ENCODE measurements at regions not wholly inside any gene's neighbourhood (a gene's known extent, or its start where the extent isn't known, plus 50 kb on each side); places are given as distances from the start of the nearest gene placed in this dataset.
A peak's percentile ranks its signal among the peaks of the same experiment; 100 is the strongest.
"Not testable (repeated sequence)": the region's sequence is repeated elsewhere in the genome, so short reads cannot be mapped to it uniquely, and the experiment has no call there.

DNA sequence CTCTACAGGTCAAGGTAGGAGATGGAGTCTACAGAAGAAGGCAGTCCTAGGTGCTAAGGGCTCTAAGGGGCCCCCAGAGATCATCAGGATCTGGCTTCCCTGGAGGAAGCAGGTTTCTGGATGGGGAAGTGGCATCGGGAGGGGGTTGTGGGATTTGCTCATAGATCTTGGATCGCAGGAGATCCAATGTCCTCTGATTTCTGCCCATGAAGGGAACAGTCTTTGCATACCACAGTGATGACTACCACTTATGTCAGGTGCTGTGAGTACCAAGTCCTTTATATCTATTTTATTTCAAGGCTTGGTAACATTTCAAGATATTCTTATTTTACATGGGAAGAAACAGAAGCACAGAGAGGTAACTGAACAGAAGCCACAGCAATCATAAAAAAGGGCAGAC is 164.0 kb downstream of the RGS9 start:
- no peak for DNase-seq

DNA sequence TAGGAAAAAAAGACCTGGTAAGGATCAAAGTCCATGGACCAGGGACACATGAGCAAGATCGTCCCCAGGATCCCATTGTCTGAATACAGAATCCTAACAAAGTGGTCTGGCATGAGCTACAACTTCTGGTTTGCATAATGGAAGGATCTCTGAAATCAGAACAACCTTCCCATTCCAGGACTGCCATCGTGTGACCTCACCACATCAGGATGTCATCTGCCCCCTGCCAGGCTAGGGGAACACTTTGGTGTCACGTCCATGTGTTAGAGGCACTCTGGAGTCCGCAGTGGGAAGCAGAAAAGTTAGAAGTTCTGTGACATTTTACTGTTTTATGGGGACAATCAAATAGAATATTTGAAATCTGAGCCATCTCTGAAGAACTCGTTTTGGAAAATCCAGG is 160.7 kb downstream of the RGS9 start:
- no peak for DNase-seq

DNA sequence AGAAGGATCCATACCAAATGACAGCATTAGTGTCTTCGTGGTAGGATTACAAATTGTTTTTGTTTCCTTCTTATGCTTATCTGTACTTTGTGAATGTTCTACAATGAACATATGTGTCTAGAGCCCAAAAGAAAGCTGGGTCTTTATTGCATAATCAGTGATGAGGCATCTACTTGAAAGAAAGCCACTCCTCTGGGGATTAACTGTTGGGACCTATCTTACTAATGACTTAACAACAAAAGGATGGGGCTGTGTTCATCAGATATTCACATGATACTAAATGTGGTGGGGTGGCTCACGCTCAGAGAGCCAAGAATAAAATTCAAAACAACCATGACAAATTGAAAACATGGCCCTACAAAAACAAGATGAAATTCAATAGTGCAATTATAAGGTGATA is 160.2 kb downstream of the RGS9 start:
- no peak for DNase-seq

DNA sequence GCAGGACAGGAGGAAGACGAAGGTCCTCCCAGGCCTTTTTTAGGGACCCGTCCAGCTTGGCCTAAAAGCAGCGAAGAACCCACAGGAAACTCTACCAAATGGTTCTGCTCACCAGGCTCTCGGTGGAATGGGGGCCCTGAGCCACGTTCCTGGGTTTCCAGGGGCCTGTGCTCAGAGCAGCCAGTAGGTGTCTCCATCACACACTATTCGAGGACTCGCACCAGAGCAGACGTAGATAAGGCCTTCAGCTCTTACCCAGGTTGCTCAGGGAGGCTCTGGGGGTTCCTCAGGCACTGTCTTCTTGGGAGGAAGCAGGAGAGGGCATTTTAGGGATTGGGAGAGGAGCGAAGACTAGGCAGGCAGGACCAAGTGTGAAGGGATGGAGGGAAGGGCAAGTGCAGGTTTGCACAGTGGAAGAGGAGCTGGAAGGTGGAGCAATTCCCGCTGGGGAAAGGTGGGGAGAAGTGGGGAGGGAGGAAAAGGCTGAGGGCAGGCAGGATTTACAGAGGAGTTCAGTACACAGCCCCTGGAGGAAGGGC is 157.1 kb downstream of the RGS9 start:
- DNase-seq, result peak; percentile 34

DNA sequence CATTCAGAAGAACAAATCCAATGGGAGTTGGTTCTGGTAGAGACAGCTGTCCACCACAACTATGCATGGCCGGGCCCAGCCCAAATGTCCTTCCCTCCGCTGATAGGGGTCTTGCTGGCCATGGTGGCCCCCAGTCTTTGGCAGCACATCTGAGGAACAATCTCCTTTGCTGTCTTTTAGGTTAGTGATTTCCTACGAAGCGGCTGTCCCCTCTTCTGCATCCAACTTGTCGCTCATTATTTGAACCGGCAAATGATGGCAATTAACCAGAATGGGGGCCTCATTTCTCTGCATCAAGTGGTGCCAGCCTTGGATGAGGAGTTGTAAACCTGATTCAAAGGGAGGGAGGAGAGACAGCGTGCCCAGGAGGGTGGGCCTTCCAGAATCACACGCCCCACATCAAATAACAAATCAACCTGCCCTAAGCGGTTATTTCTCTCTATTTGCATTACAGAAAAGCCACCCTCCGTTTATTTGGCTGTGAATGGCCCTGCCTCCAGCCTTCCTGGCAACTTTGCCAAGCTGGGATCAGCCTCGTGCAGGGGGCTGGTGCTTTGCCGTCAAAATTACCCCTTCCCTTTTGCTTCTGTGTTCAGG is 156.5 kb downstream of the RGS9 start:
- no peak for DNase-seq

DNA sequence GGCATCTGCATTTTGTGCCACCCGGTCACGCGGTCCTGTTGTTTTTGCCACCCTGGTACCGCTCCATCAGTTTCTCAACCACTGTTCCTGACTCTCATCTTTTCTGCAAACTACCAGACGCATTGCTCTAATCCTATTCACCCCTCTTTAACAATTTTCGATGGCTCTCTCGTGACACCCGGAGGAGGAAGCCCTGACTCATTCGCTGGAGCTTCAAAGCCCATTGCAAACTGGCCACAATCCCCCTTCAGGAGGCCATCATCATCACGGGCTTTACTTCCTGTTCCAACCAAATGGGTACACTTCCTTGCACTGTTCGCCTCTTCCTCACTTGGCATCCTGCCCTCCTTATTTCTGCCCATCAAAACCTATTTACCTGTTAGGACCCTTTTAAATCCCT is 155.3 kb downstream of the RGS9 start:
- DNase-seq, result no peak

DNA sequence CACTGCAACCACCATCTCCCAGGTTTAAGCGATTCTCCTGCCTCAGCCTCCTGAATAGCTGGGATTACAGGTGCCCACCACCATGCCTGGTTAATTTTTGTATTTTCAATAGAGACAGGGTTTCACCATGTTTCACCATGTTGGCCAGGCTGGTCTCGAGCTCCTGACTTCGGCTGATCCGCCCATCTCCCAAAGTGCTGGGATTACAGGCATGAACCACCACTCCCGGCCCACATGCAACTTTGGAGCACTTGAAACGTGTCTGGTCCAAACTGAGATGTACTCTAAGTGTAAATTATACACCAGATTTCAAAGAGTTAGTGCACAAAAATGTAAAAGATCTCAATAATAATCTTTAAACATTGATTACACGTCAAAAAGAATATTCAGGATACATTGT is 154.1 kb downstream of the RGS9 start:
- DNase-seq, result not testable (repeated sequence)

DNA sequence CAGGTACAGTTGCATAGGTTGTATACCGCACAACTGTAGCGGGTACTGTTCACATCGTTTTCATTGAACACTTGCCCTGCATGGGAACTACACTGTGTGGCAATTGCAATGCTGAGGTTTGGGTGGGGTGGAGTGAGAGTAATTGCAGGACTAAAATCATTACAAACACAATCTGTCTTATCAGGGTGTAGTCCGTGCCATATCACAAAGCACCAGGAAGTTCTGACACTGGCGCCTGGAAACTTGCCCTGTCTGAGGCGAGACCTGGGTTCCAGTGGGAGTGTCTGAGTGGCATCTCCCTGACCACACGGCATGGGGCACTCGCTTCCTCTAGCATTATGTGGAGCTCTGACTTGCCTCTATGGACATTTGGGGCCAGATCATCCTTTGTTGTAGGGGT is 153.4 kb downstream of the RGS9 start:
- no peak for DNase-seq

DNA sequence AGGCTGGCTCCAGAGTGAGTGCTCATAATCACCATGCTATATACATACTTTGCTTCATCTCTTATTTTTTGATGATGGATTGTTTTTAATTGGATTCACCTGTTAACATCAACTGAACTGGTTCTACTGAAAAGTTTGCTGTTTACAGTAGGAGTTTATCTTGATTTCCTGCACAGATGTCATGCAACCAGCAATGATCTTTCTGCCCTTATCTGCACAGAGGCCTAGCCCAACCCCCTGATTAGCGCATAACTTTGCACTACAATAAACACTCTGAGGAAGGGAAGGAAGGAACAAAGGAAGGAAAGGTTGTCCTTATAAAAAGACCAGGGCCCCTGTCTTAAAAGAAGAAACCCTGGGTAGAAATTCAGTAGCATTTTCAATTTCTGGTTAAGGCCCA is 152.9 kb downstream of the RGS9 start:
- no peak for DNase-seq

DNA sequence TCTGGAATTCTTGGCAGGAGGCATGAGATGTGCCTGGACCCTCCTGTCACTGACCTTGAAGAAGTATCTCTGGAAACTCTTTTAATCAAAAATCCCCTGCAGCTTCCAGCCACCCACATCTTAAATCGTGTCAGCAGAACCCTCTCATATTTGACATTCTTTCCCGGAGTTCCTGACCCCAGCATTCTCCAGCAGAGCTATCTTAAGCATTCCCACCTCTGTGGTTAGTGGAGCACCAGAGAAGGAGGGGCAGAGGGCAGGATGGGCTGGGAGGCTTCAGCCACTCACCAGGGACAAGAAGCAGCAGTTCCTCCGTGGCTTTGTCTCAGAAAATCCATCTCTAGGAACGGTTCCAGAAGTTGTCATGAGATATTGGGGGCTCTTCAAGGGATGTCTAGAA is 149.9 kb downstream of the RGS9 start:
- DNase-seq, result no peak

DNA sequence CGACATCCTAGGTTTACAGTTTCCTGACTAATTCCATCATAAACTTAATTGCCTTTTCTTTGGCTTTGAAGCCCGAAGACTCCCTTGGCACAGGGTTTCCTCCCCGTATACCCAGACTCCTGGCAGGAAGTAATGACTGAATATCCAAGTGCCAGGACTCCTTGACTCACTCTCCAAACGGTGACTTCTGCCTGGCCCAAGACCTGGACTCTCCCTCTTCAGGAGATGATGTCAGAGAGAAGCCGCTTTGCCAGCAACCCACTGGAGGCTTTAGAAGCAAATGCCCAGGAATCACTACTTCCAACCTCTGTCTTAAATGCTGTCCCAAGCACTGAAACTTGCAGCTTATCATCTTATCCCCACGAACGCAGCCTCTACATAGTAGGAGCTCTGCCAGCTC is 146.5 kb downstream of the RGS9 start:
- DNase-seq, result no peak

DNA sequence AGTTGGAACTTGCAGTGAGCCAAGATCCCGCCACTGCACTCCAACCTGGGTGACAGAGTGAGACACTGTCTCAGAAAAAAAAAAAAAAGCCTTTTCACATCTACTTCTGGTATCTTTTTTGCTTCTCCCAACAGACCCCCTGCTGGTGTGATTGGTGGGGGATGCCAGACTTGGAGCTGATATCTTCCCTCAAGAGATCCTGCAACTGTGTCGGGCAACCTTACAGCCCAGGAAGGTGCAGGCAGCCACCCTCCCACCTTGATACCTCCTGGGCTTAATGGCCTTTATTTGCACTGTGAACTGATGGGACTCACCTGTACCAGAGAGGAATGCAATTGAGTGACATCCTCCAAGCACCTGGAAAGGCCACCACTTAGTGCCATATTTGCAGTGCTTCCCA is 142.3 kb downstream of the RGS9 start:
- no peak for DNase-seq

DNA sequence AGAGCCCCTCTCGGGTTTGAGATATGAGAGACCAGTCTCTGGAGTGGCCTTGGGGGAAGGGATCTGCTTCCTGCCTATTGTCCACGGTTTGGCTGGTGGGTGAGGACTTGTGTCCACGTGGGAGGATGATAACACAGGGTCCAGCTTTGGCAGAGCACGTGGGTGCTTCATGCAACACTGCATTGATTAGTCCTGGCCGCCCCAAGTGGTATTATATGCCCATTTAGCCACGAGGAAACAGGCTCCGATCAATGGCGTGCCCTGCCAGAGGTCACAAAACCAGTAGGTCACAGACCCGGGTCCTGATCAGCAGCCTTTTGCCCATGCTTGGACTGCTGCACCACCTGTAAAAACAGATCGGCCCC is 141.6 kb downstream of the RGS9 start:
- DNase-seq, result no peak

DNA sequence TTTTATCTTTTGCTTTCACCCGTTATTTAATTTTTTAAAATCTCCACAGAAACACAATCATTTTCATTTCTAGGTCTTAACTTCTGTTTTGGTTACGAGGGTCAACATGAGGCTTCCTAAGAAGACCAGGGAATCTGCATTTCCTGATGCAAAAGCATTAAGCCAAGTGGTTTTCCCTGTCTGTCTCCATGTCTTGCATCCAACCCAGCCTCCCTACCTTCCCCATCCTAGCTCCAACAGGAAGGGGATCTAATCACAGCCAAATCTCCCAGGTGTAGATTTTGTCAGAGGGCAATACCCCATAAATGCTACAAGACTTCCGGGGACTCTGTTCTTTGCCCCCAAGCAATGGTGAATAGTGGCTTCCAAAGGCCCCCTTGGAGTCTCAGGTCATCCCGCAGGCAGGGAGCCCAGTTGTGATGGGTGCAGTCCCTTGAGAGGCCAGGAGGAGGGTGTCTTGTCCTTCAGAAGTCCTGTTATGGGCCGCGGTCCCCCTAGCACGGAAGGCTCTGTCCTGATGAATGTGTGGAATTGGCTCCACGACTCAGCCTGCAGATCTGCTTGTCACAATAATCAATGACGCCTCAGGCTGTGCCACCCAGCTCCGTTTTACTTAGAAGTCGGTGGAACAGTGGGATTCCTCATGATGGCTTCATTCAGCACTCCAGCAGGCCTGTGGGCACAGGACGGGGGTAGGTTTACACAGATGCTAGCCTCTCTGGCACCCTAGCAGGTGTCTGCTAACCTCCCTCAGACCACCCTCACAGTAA is 141.1 kb downstream of the RGS9 start:
- no peak for DNase-seq

DNA sequence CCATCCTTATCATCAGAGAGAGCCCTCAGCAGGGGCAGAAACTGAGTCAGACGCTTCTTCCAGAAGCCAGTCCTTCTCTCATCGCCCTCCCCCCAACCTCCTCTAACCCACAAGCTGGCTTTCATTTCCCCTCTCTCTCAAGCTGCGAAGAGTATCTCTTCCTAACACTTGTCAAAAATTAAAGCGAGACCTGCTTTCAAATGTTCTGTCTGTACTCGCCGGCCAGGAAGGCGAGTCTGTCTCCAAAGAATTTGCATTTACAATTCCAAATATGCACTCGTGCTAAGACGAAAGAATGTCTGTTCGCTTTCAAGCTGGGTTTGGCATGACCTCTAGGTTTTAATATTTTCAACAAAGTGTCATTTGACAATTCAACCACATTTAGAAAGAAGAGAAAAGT is 140.4 kb downstream of the RGS9 start:
- DNase-seq, result no peak
